Type B pancreatic cell (in vitro differentiated cells): ENCODE measurements at regions not wholly inside any gene's neighbourhood (a gene's known extent, or its start where the extent isn't known, plus 50 kb on each side); places are given as distances from the start of the nearest gene placed in this dataset.
"Not testable (repeated sequence)": the region's sequence is repeated elsewhere in the genome, so short reads cannot be mapped to it uniquely, and the experiment has no call there.

Source experiments
- DNase-seq: peaks from one replicate; pipeline ENCODE4 v3.0.0; 2021; ENCODE audit warnings: mixed read lengths; ENCODE audit not compliant: unreplicated experiment; ENCODE audit errors: extremely low spot score
- H3K27ac Mint-ChIP-seq: 2 replicates; pipeline ENCODE4 v1.8.0; 2021; ENCODE audit warnings: mild to moderate bottlenecking, mixed read lengths
- H3K27me3 Mint-ChIP-seq: 2 replicates; pipeline ENCODE4 v1.8.0; 2021; ENCODE audit warnings: mixed read lengths
- H3K36me3 Mint-ChIP-seq: 2 replicates; pipeline ENCODE4 v1.8.0; 2021; ENCODE audit warnings: mixed read lengths
- H3K4me1 Mint-ChIP-seq: one replicate; pipeline ENCODE4 v1.8.0; 2021; ENCODE audit warnings: mixed read lengths; ENCODE audit not compliant: unreplicated experiment
- H3K4me3 Mint-ChIP-seq: 2 replicates; pipeline ENCODE4 v1.8.0; 2021; ENCODE audit warnings: mild to moderate bottlenecking, mixed read lengths
- H3K9me3 Mint-ChIP-seq: 2 replicates; pipeline ENCODE4 v1.8.0; 2021; ENCODE audit warnings: mixed read lengths
- CTCF ChIP-seq: fragments of 200-600 bp; sonication (generic); conservative IDR thresholded peaks from 2 replicates; pipeline ENCODE4 v1.5.0; 2021; ENCODE audit warnings: antibody characterized with exemption, mild to moderate bottlenecking

GRCh38 chr12:7591531-7591930 lies 74.2 kb downstream of the APOBEC1 start:
- Mint-ChIP-seq H3K27ac (no peak overlapping the region), H3K4me3 (no peak overlapping the region), H3K36me3 (peaks cover 5% of the 10 kb centered on the region), H3K9me3 (no peaks in the 10 kb centered on the region), H3K27me3 (peaks cover 41% of the 10 kb centered on the region), H3K4me1 (no peaks in the 10 kb centered on the region)
- DNase-seq, result no peak
- TF ChIP-seq CTCF, result no peak

GRCh38 chr12:7590085-7590484 lies 75.6 kb downstream of the APOBEC1 start:
- H3K27ac Mint-ChIP-seq, H3K36me3 Mint-ChIP-seq, DNase-seq, H3K4me3 Mint-ChIP-seq, H3K9me3 Mint-ChIP-seq, H3K4me1 Mint-ChIP-seq: not testable (repeated sequence)
- peaks cover 37% of the 10 kb centered on the region for H3K27me3 Mint-ChIP-seq

- not testable (repeated sequence) for DNase-seq, H3K4me1 Mint-ChIP-seq, H3K9me3 Mint-ChIP-seq, H3K4me3 Mint-ChIP-seq, H3K27ac Mint-ChIP-seq, H3K36me3 Mint-ChIP-seq
- H3K27me3 Mint-ChIP-seq, result peaks cover 32% of the 10 kb centered on the region
- peak; percentile 66 for TF ChIP-seq CTCF
Measured at GRCh38 chr12:7588742-7589329, 76.9 kb downstream of the APOBEC1 start.

- peak overlapping the region; percentile 35 for H3K27ac Mint-ChIP-seq
- H3K4me3 Mint-ChIP-seq, H3K4me1 Mint-ChIP-seq, H3K36me3 Mint-ChIP-seq, H3K9me3 Mint-ChIP-seq, DNase-seq: not testable (repeated sequence)
- H3K27me3 Mint-ChIP-seq, result peaks cover 25% of the 10 kb centered on the region
Measured at GRCh38 chr12:7584137-7584536, 80.6 kb upstream of the CD163 start.

- Mint-ChIP-seq H3K27ac (no peak overlapping the region), H3K4me3 (no peak overlapping the region), H3K4me1 (no peaks in the 10 kb centered on the region), H3K36me3 (peaks cover 3% of the 10 kb centered on the region), H3K9me3 (no peaks in the 10 kb centered on the region), H3K27me3 (peaks cover 25% of the 10 kb centered on the region)
- DNase-seq, result no peak
- no peak for TF ChIP-seq CTCF
Measured at GRCh38 chr12:7583471-7583870, 79.9 kb upstream of the CD163 start.

GRCh38 chr12:7582796-7583195 lies 79.2 kb upstream of the CD163 start:
- H3K4me3 Mint-ChIP-seq, result no peak overlapping the region
- H3K9me3 Mint-ChIP-seq, result no peaks in the 10 kb centered on the region
- H3K27ac Mint-ChIP-seq, result no peak overlapping the region
- peaks cover 3% of the 10 kb centered on the region for H3K36me3 Mint-ChIP-seq
- no peaks in the 10 kb centered on the region for H3K4me1 Mint-ChIP-seq
- peaks cover 25% of the 10 kb centered on the region for H3K27me3 Mint-ChIP-seq
- DNase-seq, result no peak
- TF ChIP-seq CTCF, result no peak

GRCh38 chr12:7581625-7582024 lies 78.0 kb upstream of the CD163 start:
- no peaks in the 10 kb centered on the region for H3K9me3 Mint-ChIP-seq
- no peak overlapping the region for H3K4me3 Mint-ChIP-seq
- no peak for DNase-seq
- H3K4me1 Mint-ChIP-seq, result no peaks in the 10 kb centered on the region
- H3K27ac Mint-ChIP-seq, result no peak overlapping the region
- H3K36me3 Mint-ChIP-seq, result peaks cover 3% of the 10 kb centered on the region
- peaks cover 19% of the 10 kb centered on the region for H3K27me3 Mint-ChIP-seq
- no peak for TF ChIP-seq CTCF
